ENCODE measurements at regions not wholly inside any gene's neighbourhood (a gene's known extent, or its start where the extent isn't known, plus 50 kb on each side); places are given as distances from the start of the nearest gene placed in this dataset.

GRCh38 chr2:20934236-20934635 is 109.6 kb downstream of the APOB start:
- Histone ChIP-seq H3K9me3 (ENCODE audit: low read length) (peaks cover 3% of the 10 kb centered on the region; the same call in 1 of the 2 replicates), H3K27ac (ENCODE audit: extremely low read length, insufficient read depth, low read length) (no peak overlapping the region), H3K27me3 (ENCODE audit: control insufficient read depth in 1 of 2, insufficient read depth in 2 of 2, low read length in 2 of 2) (peaks cover 1 to 6% of the 10 kb centered on the region in 2 experiments; a peak in 3 of 5 replicates), H3K79me2 (ENCODE audit: insufficient read depth, low read length) (no peaks in the 10 kb centered on the region), H3K9ac (ENCODE audit: insufficient read depth, low read depth, low read length) (no peak overlapping the region), H2AFZ (ENCODE audit: low read length) (no peak overlapping the region), H3K4me2 (ENCODE audit: low read depth, low read length) (no peak overlapping the region), H4K20me1 (ENCODE audit: insufficient read depth, low read length) (no peaks in the 10 kb centered on the region), H3K4me1 (ENCODE audit: insufficient read depth, low read length) (peaks cover 17% of the 10 kb centered on the region), H3K4me3 (replicated peaks in 1 of 3; ENCODE audit: insufficient read depth in 1 of 3, low read depth in 2 of 3, low read length in 3 of 3) (no peak overlapping the region), H3K36me3 (replicated peaks in 1 of 2; ENCODE audit: control insufficient read depth in 1 of 2, insufficient read depth in 2 of 2, low read length in 2 of 2) (no peaks in the 10 kb centered on the region)
- TF ChIP-seq IRF1 (CRISPR knock-in tag; IDR thresholded peaks at IDR 0.05; ENCODE audit: low read depth) (no peak), KLF11 (CRISPR knock-in tag; IDR thresholded peaks at IDR 0.05) (no peak), FOXJ3 (CRISPR knock-in tag; IDR thresholded peaks at IDR 0.05; ENCODE audit: borderline replicate concordance) (no peak), RFX3 (CRISPR knock-in tag; IDR thresholded peaks at IDR 0.05) (no peak), NFKB2 (CRISPR knock-in tag; IDR thresholded peaks at IDR 0.05; ENCODE audit: borderline replicate concordance) (no peak), ZNF496 (CRISPR knock-in tag; IDR thresholded peaks at IDR 0.05; ENCODE audit: insufficient replicate concordance) (no peak), ZNF547 (CRISPR knock-in tag; IDR thresholded peaks at IDR 0.05) (no peak), EED (CRISPR knock-in tag; IDR thresholded peaks at IDR 0.05) (no peak), TBP (CRISPR knock-in tag; IDR thresholded peaks at IDR 0.05) (no peak), MIER3 (CRISPR knock-in tag; IDR thresholded peaks at IDR 0.05; ENCODE audit: borderline replicate concordance) (no peak)
- WGBS (ENCODE audit: low lambda C conversion rate), result 23% methylated on average over 2 of the region's 2 CpGs
- DNase-seq (ENCODE audit: low spot score), result no peak
- ChIA-PET POLR2A (interaction anchor here (1.4 kb wide), 1 partner anchor 29 kb away, joined by 3 read pairs; no protein-coding TSS in a partner anchor), CTCF (ENCODE audit: low intra/inter-chr PET ratio, low total read pairs) (no interaction called here)
- no peak for ATAC-seq
- no TSS peak for BruUV-seq (replicated peaks)
- intact Hi-C loops (cut with micrococcal nuclease; ENCODE audit: unreplicated experiment) (no loop called here), in situ Hi-C loops (cut with HindIII; ENCODE audit: extremely low pct_ligation_motif_present, low pct_unique_long_range_greater_than_20kb) (no loop called here)
- FAIRE-seq, result no peak

Data from HepG2 (cell line).